H1 (cell line): ENCODE measurements at regions not wholly inside any gene's neighbourhood (a gene's known extent, or its start where the extent isn't known, plus 50 kb on each side); places are given as distances from the start of the nearest gene placed in this dataset.

Experiments used
- CTCF ChIA-PET: fragments of 300-600 bp; sonication (Branson Sonifier 250); formaldehyde crosslinking; loops from one replicate; lab custom pipeline; 2021; ENCODE audit not compliant: partially characterized antibody; lab: Charles Lee
- POLR2A ChIA-PET: fragments of 300-600 bp; sonication (Branson Sonifier 250); formaldehyde crosslinking; loops from one replicate; lab custom pipeline; 2021; ENCODE audit warnings: inconsistent platforms; ENCODE audit not compliant: partially characterized antibody; lab: Charles Lee
- DNase-seq, 2 experiments: peaks; one replicate each; pipeline versions ENCODE4 v3.0.0 to v3.0.0-alpha.2; 2010 to 2022; ENCODE audit warnings: low spot score in 2 of 2, low read depth in 1 of 2, mixed read lengths in 1 of 2
- FAIRE-seq: peaks from 2 replicates; lab custom pipeline; 2011; peaks lifted over from hg19 to GRCh38; lab: Jason Lieb, UNC
- H2AFZ ChIP-seq: 2 replicates; pipeline ENCODE4 v1.8.1; 2012; ENCODE audit warnings: low read length, inconsistent platforms
- H2AK5ac ChIP-seq: 2 replicates; pipeline ENCODE4 v1.6.1; 2013; ENCODE audit warnings: low read depth, low read length
- H2BK120ac ChIP-seq: replicated peaks from 2 replicates; pipeline ENCODE3; 2013; ENCODE audit warnings: low read depth, low read length, inconsistent platforms
- H2BK12ac ChIP-seq: 2 replicates; pipeline ENCODE4 v1.6.1; 2013; ENCODE audit warnings: low read depth, low read length
- H2BK15ac ChIP-seq: 2 replicates; pipeline ENCODE4 v1.6.1; 2013; ENCODE audit warnings: low read length
- H2BK20ac ChIP-seq: 2 replicates; pipeline ENCODE4 v1.6.1; 2013; ENCODE audit warnings: low read length
- H2BK5ac ChIP-seq: 2 replicates; pipeline ENCODE4 v1.6.1; 2013; ENCODE audit warnings: low read depth, low read length
- H3K14ac ChIP-seq: 2 replicates; pipeline ENCODE4 v1.6.1; 2013; ENCODE audit warnings: inconsistent platforms; ENCODE audit not compliant: insufficient read length
- H3K18ac ChIP-seq: 2 replicates; pipeline ENCODE4 v1.6.1; 2013; ENCODE audit warnings: low read length; ENCODE audit errors: extremely low read depth
- H3K23ac ChIP-seq: 2 replicates; pipeline ENCODE4 v1.6.1; 2013; ENCODE audit warnings: inconsistent platforms; ENCODE audit not compliant: insufficient read length
- H3K23me2 ChIP-seq: 2 replicates; pipeline ENCODE4 v1.6.1; 2013; ENCODE audit warnings: low read depth, low read length
- H3K27ac ChIP-seq: 2 replicates; pipeline ENCODE4 v1.6.1; 2011; ENCODE audit warnings: low read depth, low read length, inconsistent platforms
- H3K27me3 ChIP-seq, 4 experiments: replicated peaks in 1 of 4; 1 replicate in 1 of 4; 2 replicates in 3 of 4; pipeline versions ENCODE4 v1.6.1 to v1.8.1; 2011 to 2013; ENCODE audit warnings: low read length in 3 of 4, mild to moderate bottlenecking in 3 of 4, inconsistent platforms in 2 of 4, mixed read lengths in 2 of 4, moderate library complexity in 1 of 4; ENCODE audit not compliant: control insufficient read depth in 3 of 4, insufficient read depth in 3 of 4; ENCODE audit errors: extremely low read depth in 1 of 4
- H3K36me3 ChIP-seq, 4 experiments: 2 replicates each; pipeline versions ENCODE4 v1.6.1 to v1.8.1; 2011 to 2013; ENCODE audit warnings: mild to moderate bottlenecking in 4 of 4, low read length in 3 of 4, moderate library complexity in 2 of 4, control low read depth in 1 of 4, inconsistent platforms in 1 of 4; ENCODE audit not compliant: insufficient read depth in 4 of 4, control insufficient read depth in 2 of 4
- H3K4ac ChIP-seq: replicated peaks from 2 replicates; pipeline ENCODE3; 2013; ENCODE audit warnings: low read length, low read depth, mixed read lengths, inconsistent platforms; ENCODE audit not compliant: insufficient read length
- H3K4me1 ChIP-seq, 4 experiments: replicated peaks in 1 of 4; 1 replicate in 1 of 4; 2 replicates in 3 of 4; pipeline versions ENCODE4 v1.6.1 to v1.8.1; 2011 to 2013; ENCODE audit warnings: low read length in 3 of 4, inconsistent platforms in 2 of 4, mixed read lengths in 1 of 4; ENCODE audit not compliant: insufficient read depth in 4 of 4, control insufficient read depth in 3 of 4
- H3K4me2 ChIP-seq, 2 experiments: 2 replicates each; pipeline versions ENCODE4 v1.6.1 to v1.8.1; 2011 to 2013; ENCODE audit warnings: low read depth in 2 of 2, low read length in 2 of 2, control low read depth in 1 of 2, inconsistent platforms in 1 of 2, mild to moderate bottlenecking in 1 of 2; ENCODE audit not compliant: insufficient read depth in 1 of 2
- H3K4me3 ChIP-seq, 4 experiments: fragments of 200-600, 300-600 bp in 1 of 4; sonication (generic), shearing (Covaris generic), sonication (Bioruptor Twin) in 1 of 4; 2 replicates each; pipeline versions ENCODE4 v1.5.1 to v1.8.1; 2011 to 2016; ENCODE audit warnings: low read length in 4 of 4, low read depth in 3 of 4, control low read depth in 2 of 4, inconsistent platforms in 2 of 4, mild to moderate bottlenecking in 2 of 4, mixed read lengths in 1 of 4, moderate library complexity in 1 of 4; ENCODE audit not compliant: insufficient read depth in 2 of 4; ENCODE audit errors: extremely low read depth in 1 of 4
- H3K56ac ChIP-seq: replicated peaks from 2 replicates; pipeline ENCODE3; 2013; ENCODE audit warnings: low read depth, mild to moderate bottlenecking, mixed read lengths, low read length, inconsistent platforms; ENCODE audit not compliant: insufficient read length
- H3K79me1 ChIP-seq: 2 replicates; pipeline ENCODE4 v1.6.1; 2013; ENCODE audit warnings: low read depth, low read length, control low read depth
- H3K79me2 ChIP-seq, 2 experiments: 2 replicates each; pipeline versions ENCODE4 v1.6.1 to v1.8.1; 2012 to 2013; ENCODE audit warnings: low read length in 2 of 2, mild to moderate bottlenecking in 2 of 2, inconsistent platforms in 1 of 2; ENCODE audit not compliant: insufficient read depth in 2 of 2, control insufficient read depth in 1 of 2
- H3K9ac ChIP-seq, 4 experiments: replicated peaks in 1 of 4; 1 replicate in 1 of 4; 2 replicates in 3 of 4; pipeline versions ENCODE4 v1.6.1 to v1.8.1; 2011 to 2013; ENCODE audit warnings: low read depth in 3 of 4, low read length in 3 of 4, control low read depth in 2 of 4, mild to moderate bottlenecking in 2 of 4, moderate library complexity in 2 of 4, inconsistent platforms in 1 of 4; ENCODE audit errors: extremely low read depth in 1 of 4
- H3K9me3 ChIP-seq, 2 experiments: 2 replicates each; pipeline versions ENCODE4 v1.6.1 to v1.8.1; 2012 to 2013; ENCODE audit warnings: mild to moderate bottlenecking in 2 of 2, moderate library complexity in 2 of 2, control low read depth in 1 of 2, inconsistent platforms in 1 of 2, low read depth in 1 of 2, low read length in 1 of 2, mixed read lengths in 1 of 2; ENCODE audit not compliant: insufficient read depth in 2 of 2
- H4K20me1 ChIP-seq, 2 experiments: replicated peaks in 1 of 2; 2 replicates each; pipeline versions ENCODE3 to v1.8.1; 2011 to 2013; ENCODE audit warnings: inconsistent platforms in 2 of 2, low read length in 2 of 2, mild to moderate bottlenecking in 1 of 2; ENCODE audit not compliant: insufficient read depth in 2 of 2, control insufficient read depth in 1 of 2
- H4K5ac ChIP-seq: 2 replicates; pipeline ENCODE4 v1.6.1; 2013; ENCODE audit warnings: low read length, low read depth, mixed read lengths, inconsistent platforms; ENCODE audit not compliant: insufficient read length
- H4K8ac ChIP-seq: 2 replicates; pipeline ENCODE4 v1.8.0; 2013; ENCODE audit warnings: mild to moderate bottlenecking, moderate library complexity, low read length, inconsistent platforms; ENCODE audit not compliant: insufficient read depth; ENCODE audit errors: extremely low read depth
- H4K91ac ChIP-seq: replicated peaks from 2 replicates; pipeline ENCODE3; 2013; ENCODE audit warnings: low read length, mixed read lengths, inconsistent platforms; ENCODE audit not compliant: insufficient read length
- BACH1 ChIP-seq: IDR thresholded peaks from 2 replicates; pipeline ENCODE4 v1.6.1; 2012; ENCODE audit warnings: low read length, improper control_type of control experiment
- BRCA1 ChIP-seq: IDR thresholded peaks from 2 replicates; pipeline ENCODE4 v1.6.1; 2012; ENCODE audit warnings: low read depth, low read length, improper control_type of control experiment
- GABPA ChIP-seq: IDR thresholded peaks from 2 replicates; pipeline ENCODE4 v1.6.1; 2011; ENCODE audit warnings: mild to moderate bottlenecking, low read length, moderate library complexity, borderline replicate concordance; ENCODE audit not compliant: insufficient read depth
- HDAC2 ChIP-seq, 2 experiments: fragments of 300-600 bp in 1 of 2; sonication (generic) in 1 of 2; IDR thresholded peaks; 2 replicates each; pipeline ENCODE4 v1.6.1; 2011 to 2012; ENCODE audit warnings: low read depth in 2 of 2, low read length in 2 of 2, mild to moderate bottlenecking in 2 of 2, moderate library complexity in 2 of 2, borderline replicate concordance in 1 of 2, inconsistent platforms in 1 of 2
- HDAC6 ChIP-seq: IDR thresholded peaks from one replicate; pipeline ENCODE4 v1.7.1; 2012; ENCODE audit warnings: low read depth, mild to moderate bottlenecking, inconsistent platforms, low read length, moderate library complexity
- JUN ChIP-seq: IDR thresholded peaks from 2 replicates; pipeline ENCODE4 v1.6.1; 2011; ENCODE audit warnings: low read depth, mild to moderate bottlenecking, improper control_type of control experiment, low read length
- MAFK ChIP-seq: IDR thresholded peaks from 2 replicates; pipeline ENCODE4 v1.6.1; 2012; ENCODE audit warnings: low read depth, mild to moderate bottlenecking, improper control_type of control experiment, low read length
- NRF1 ChIP-seq: IDR thresholded peaks from 2 replicates; pipeline ENCODE4 v1.6.1; 2011; ENCODE audit warnings: mild to moderate bottlenecking, low read depth, low read length, improper control_type of control experiment
- RFX5 ChIP-seq: IDR thresholded peaks from 2 replicates; pipeline ENCODE4 v1.6.1; 2011; ENCODE audit warnings: low read depth, low read length, improper control_type of control experiment, borderline replicate concordance
- SAP30 ChIP-seq: fragments of 300-600 bp; sonication (generic); IDR thresholded peaks from 2 replicates; pipeline ENCODE4 v1.7.1; 2012; ENCODE audit warnings: low read length, moderate library complexity, mild to moderate bottlenecking, inconsistent platforms; ENCODE audit not compliant: insufficient read depth, insufficient replicate concordance
- SIN3A ChIP-seq, 2 experiments: IDR thresholded peaks in 1 of 2; conservative IDR thresholded peaks in 1 of 2; 2 replicates each; pipeline ENCODE4 v1.6.1; 2011 to 2012; ENCODE audit warnings: low read length in 2 of 2, improper control_type of control experiment in 1 of 2, low read depth in 1 of 2, mild to moderate bottlenecking in 1 of 2
- SIRT6 ChIP-seq: IDR thresholded peaks from one replicate; pipeline ENCODE4 v1.7.1; 2012; ENCODE audit warnings: low read length, inconsistent platforms
- SP2 ChIP-seq: IDR thresholded peaks from 2 replicates; pipeline ENCODE4 v1.6.1; 2012; ENCODE audit warnings: mild to moderate bottlenecking, low read length, inconsistent platforms
- SUZ12 ChIP-seq: fragments of 200-600 bp; sonication (generic); IDR thresholded peaks from 2 replicates; pipeline ENCODE4 v1.6.1; 2012; ENCODE audit warnings: mild to moderate bottlenecking, inconsistent platforms, low read length, moderate library complexity, mixed read lengths
- TAF7 ChIP-seq: optimal IDR thresholded peaks from 2 replicates; pipeline ENCODE3; 2011; ENCODE audit warnings: low read depth, mild to moderate bottlenecking, inconsistent platforms, low read length, moderate library complexity, borderline replicate concordance
- TBP ChIP-seq: IDR thresholded peaks from 2 replicates; pipeline ENCODE4 v1.6.1; 2011; ENCODE audit warnings: low read depth, low read length, improper control_type of control experiment
- TEAD4 ChIP-seq: IDR thresholded peaks from 2 replicates; pipeline ENCODE4 v1.6.1; 2012; ENCODE audit warnings: low read depth, low read length, inconsistent platforms, mixed read lengths

- Histone ChIP-seq H3K23me2 (no peaks in the 10 kb centered on the region), H3K14ac (no peak overlapping the region), H3K4me1 (no peaks in the 10 kb centered on the region), H2AK5ac (no peak overlapping the region), H3K18ac (no peak overlapping the region), H3K56ac (no peak overlapping the region), H3K4me3 (no peak overlapping the region), H2BK5ac (no peak overlapping the region), H2BK120ac (no peak overlapping the region), H3K27me3 (no peaks in the 10 kb centered on the region), H2BK20ac (no peak overlapping the region), H4K8ac (no peak overlapping the region), H3K9ac (no peak overlapping the region), H3K36me3 (no peaks in the 10 kb centered on the region), H3K23ac (no peak overlapping the region), H2BK12ac (no peak overlapping the region), H4K91ac (no peak overlapping the region), H3K27ac (no peak overlapping the region), H3K9me3 (no peaks in the 10 kb centered on the region), H4K5ac (no peak overlapping the region), H3K4me2 (no peak overlapping the region), H4K20me1 (no peaks in the 10 kb centered on the region), H3K79me1 (no peaks in the 10 kb centered on the region), H2BK15ac (no peak overlapping the region), H2AFZ (no peak overlapping the region), H3K4ac (no peak overlapping the region), H3K79me2 (no peaks in the 10 kb centered on the region)
- CTCF ChIA-PET, result no interaction called here
- no peak for DNase-seq
- POLR2A ChIA-PET, result no interaction called here
- FAIRE-seq, result no peak
- TF ChIP-seq GABPA (no peak), SIRT6 (no peak), SUZ12 (no peak), RFX5 (no peak), MAFK (no peak), JUN (no peak), BACH1 (no peak), SP2 (no peak), TAF7 (no peak), SAP30 (no peak), HDAC2 (IDR thresholded peaks at IDR 0.05; ENCODE audit: borderline replicate concordance in 1 of 2, low read depth in 2 of 2, low read length in 2 of 2) (no peak), SIN3A (conservative IDR thresholded peaks at IDR 0.05 in 1 of 2, IDR thresholded peaks at IDR 0.05 in 1 of 2; ENCODE audit: low read depth in 1 of 2, low read length in 2 of 2) (no peak), HDAC6 (no peak), NRF1 (no peak), TBP (no peak), BRCA1 (no peak), TEAD4 (no peak)
Measured at GRCh38 chr4:28004520-28004919, 1143.9 kb downstream of the STIM2 start.
